ENCODE measurements at regions not wholly inside any gene's neighbourhood (a gene's known extent, or its start where the extent isn't known, plus 50 kb on each side); places are given as distances from the start of the nearest gene placed in this dataset.

- no peaks in the 10 kb centered on the region for H3K79me2 ChIP-seq (ENCODE audit: control insufficient read depth, insufficient read depth, low read length)
- no peak for DNase-seq (ENCODE audit: low read depth, low spot score)
- no peak overlapping the region for H2AFZ ChIP-seq (ENCODE audit: low read depth, low read length)
- H3K4me2 ChIP-seq (ENCODE audit: insufficient read depth, low read length), result no peak overlapping the region
- no peaks in the 10 kb centered on the region for H3K36me3 ChIP-seq (ENCODE audit: control insufficient read depth in 2 of 2, extremely low read depth in 1 of 2, insufficient read depth in 2 of 2, low read length in 2 of 2)
- ChIA-PET CTCF (no interaction called here), POLR2A (no interaction called here)
- no peak overlapping the region for H3K27ac ChIP-seq (ENCODE audit: insufficient read depth, low read depth, low read length)
- no peak for FAIRE-seq
- no peaks in the 10 kb centered on the region for H4K20me1 ChIP-seq (replicated peaks; ENCODE audit: control insufficient read depth, extremely low read depth, insufficient read depth, low read length)
- no peaks in the 10 kb centered on the region for H3K4me1 ChIP-seq (ENCODE audit: control insufficient read depth, extremely low read depth, insufficient read depth, low read length)
- intact Hi-C loops (cut with micrococcal nuclease), result no loop called here
- no peaks in the 10 kb centered on the region for H3K27me3 ChIP-seq (ENCODE audit: control insufficient read depth in 2 of 2, insufficient read depth in 2 of 2, low read length in 2 of 2)
- TF ChIP-seq MAX (IDR thresholded peaks at IDR 0.05; ENCODE audit: insufficient read depth, insufficient read length) (no peak), EZH2 (IDR thresholded peaks at IDR 0.05; ENCODE audit: borderline replicate concordance, low read depth, low read length, severe bottlenecking) (no peak), POLR2AphosphoS5 (IDR thresholded peaks at IDR 0.05; ENCODE audit: insufficient read depth, low read depth, low read length) (no peak), FOS (IDR thresholded peaks at IDR 0.05; ENCODE audit: borderline replicate concordance, insufficient read depth, low read length) (no peak), POLR2A (IDR thresholded peaks at IDR 0.05; ENCODE audit: low read depth, low read length) (no peak), GATA2 (IDR thresholded peaks at IDR 0.05; ENCODE audit: insufficient read depth, insufficient read length, low read depth, low read length) (no peak), CTCF (IDR thresholded peaks at IDR 0.05; ENCODE audit: extremely low read depth in 1 of 2, insufficient read depth in 1 of 2, low read depth in 1 of 2, low read length in 2 of 2) (no peak), MYC (IDR thresholded peaks at IDR 0.05; ENCODE audit: low read depth, low read length) (no peak)
- dilution Hi-C loops (cut with MboI; ENCODE audit: extremely low pct_ligation_motif_present, low sequenced_read_pairs), result no loop called here
- no TSS peak for BruUV-seq (replicated peaks)
- H3K9me3 ChIP-seq (replicated peaks; ENCODE audit: control insufficient read depth, insufficient read depth, low read length), result no peaks in the 10 kb centered on the region
- no peak overlapping the region for H3K4me3 ChIP-seq (replicated peaks in 1 of 3; ENCODE audit: insufficient read depth in 1 of 3, low read depth in 1 of 3, low read length in 3 of 3)
- H3K9ac ChIP-seq (replicated peaks; ENCODE audit: extremely low read depth, insufficient read depth, low read length), result no peak overlapping the region
- no peaks in the 10 kb centered on the region for H3K9me1 ChIP-seq (replicated peaks; ENCODE audit: control insufficient read depth, extremely low read depth, insufficient read depth, low read length)
Observed at GRCh38 chr6:130559166-130559565, 193.3 kb downstream of the TMEM200A start.

All from endothelial cell of umbilical vein (primary cell).